A673 (cell line): ENCODE measurements at regions not wholly inside any gene's neighbourhood (a gene's known extent, or its start where the extent isn't known, plus 50 kb on each side); places are given as distances from the start of the nearest gene placed in this dataset.

Experiments
- BruUV-seq: library from RNA; stranded (reverse); fragments of 400-500 nt; replicated peaks from 2 replicates; lab custom pipeline; 2021; lab: Mats Ljungman, UMichigan
- CTCF ChIA-PET: fragments of 300-600 bp; sonication (Branson Sonifier 250); formaldehyde crosslinking; loops from one replicate; lab custom pipeline; 2022; ENCODE audit warnings: antibody characterized with exemption; lab: Charles Lee
- POLR2A ChIA-PET: fragments of 300-600 bp; sonication (Branson Sonifier 250); formaldehyde crosslinking; loops from one replicate; lab custom pipeline; 2022; ENCODE audit warnings: antibody characterized with exemption; ENCODE audit not compliant: low non-redundant PET; lab: Charles Lee
- DNase-seq: peaks from one replicate; pipeline ENCODE4 v3.0.0-alpha.2; 2015; ENCODE audit warnings: low spot score
- H3K27ac ChIP-seq: fragments of 200-600 bp; sonication (generic); 2 replicates; pipeline ENCODE4 v1.5.1; 2016; ENCODE audit warnings: mixed run types, low read depth, mild to moderate bottlenecking, mixed read lengths, antibody characterized with exemption, low read length; ENCODE audit not compliant: poor library complexity, severe bottlenecking
- H3K27me3 ChIP-seq: fragments of 200-600 bp; sonication (generic); replicated peaks from 2 replicates; pipeline ENCODE4 v1.6.1; 2017; ENCODE audit warnings: mixed run types, low read depth, mild to moderate bottlenecking, mixed read lengths, antibody characterized with exemption, low read length; ENCODE audit not compliant: insufficient read depth, poor library complexity
- H3K36me3 ChIP-seq: fragments of 200-600 bp; sonication (generic); 2 replicates; pipeline ENCODE4 v1.6.1; 2016; ENCODE audit warnings: mixed run types, mild to moderate bottlenecking, mixed read lengths, antibody characterized with exemption, low read length; ENCODE audit not compliant: insufficient read depth, poor library complexity, severe bottlenecking
- H3K4me1 ChIP-seq: fragments of 200-600 bp; sonication (generic); 2 replicates; pipeline ENCODE4 v1.6.1; 2017; ENCODE audit warnings: mixed run types, mild to moderate bottlenecking, mixed read lengths, antibody characterized with exemption, low read length; ENCODE audit not compliant: insufficient read depth, poor library complexity, severe bottlenecking
- H3K4me3 ChIP-seq: fragments of 200-600 bp; sonication (generic); 2 replicates; pipeline ENCODE4 v1.5.1; 2016; ENCODE audit warnings: low read depth, mixed run types, mild to moderate bottlenecking, mixed read lengths, low read length; ENCODE audit not compliant: poor library complexity, severe bottlenecking
- H3K9me3 ChIP-seq: fragments of 200-600 bp; sonication (generic); 2 replicates; pipeline ENCODE4 v1.6.1; 2016; ENCODE audit warnings: mixed run types, low read depth, mild to moderate bottlenecking, mixed read lengths, antibody characterized with exemption, low read length; ENCODE audit not compliant: poor library complexity, severe bottlenecking
- CTCF ChIP-seq: fragments of 300-800, 200-600 bp; sonication (generic); conservative IDR thresholded peaks from 2 replicates; pipeline ENCODE4 v1.5.1; 2017; ENCODE audit warnings: low read depth, mild to moderate bottlenecking, antibody characterized with exemption, low read length, moderate library complexity, mixed read lengths
- EZH2 ChIP-seq: fragments of 200-600 bp; sonication (generic); IDR thresholded peaks from 2 replicates; pipeline ENCODE4 v1.6.1; 2017; ENCODE audit warnings: borderline replicate concordance, low read depth, mild to moderate bottlenecking, mixed read lengths, antibody characterized with exemption, low read length; ENCODE audit not compliant: poor library complexity, severe bottlenecking
- intact Hi-C: fragments of 100-400 bp; cut with micrococcal nuclease; formaldehyde crosslinking; loops from one replicate; pipeline ENCODE4 v1.10.0; 2022; ENCODE audit not compliant: unreplicated experiment

GRCh38 chr9:75672478-75672877 is 218.0 kb upstream of the PCSK5 start:
- BruUV-seq = no TSS peak
- no peaks in the 10 kb centered on the region for H3K36me3 ChIP-seq
- intact Hi-C loops = no loop called here
- no peak for TF ChIP-seq EZH2
- TF ChIP-seq CTCF = no peak
- H3K4me1 ChIP-seq = no peaks in the 10 kb centered on the region
- no peak overlapping the region for H3K27ac ChIP-seq
- no peak for DNase-seq
- peaks cover 7% of the 10 kb centered on the region for H3K9me3 ChIP-seq
- CTCF ChIA-PET = no interaction called here
- no peak overlapping the region for H3K4me3 ChIP-seq
- POLR2A ChIA-PET = no interaction called here
- no peaks in the 10 kb centered on the region for H3K27me3 ChIP-seq

GRCh38 chr9:75683591-75683990 is 206.9 kb upstream of the PCSK5 start:
- no peak for TF ChIP-seq EZH2
- TF ChIP-seq CTCF = no peak
- DNase-seq = no peak
- ChIA-PET POLR2A (no interaction called here), CTCF (no interaction called here)
- Histone ChIP-seq H3K27me3 (no peaks in the 10 kb centered on the region), H3K9me3 (no peaks in the 10 kb centered on the region), H3K27ac (no peak overlapping the region), H3K36me3 (no peaks in the 10 kb centered on the region), H3K4me1 (no peaks in the 10 kb centered on the region), H3K4me3 (no peak overlapping the region)
- BruUV-seq = no TSS peak
- intact Hi-C loops = no loop called here

- H3K4me1 ChIP-seq = no peaks in the 10 kb centered on the region
- no peak for TF ChIP-seq CTCF
- no peak for TF ChIP-seq EZH2
- no peak overlapping the region for H3K27ac ChIP-seq
- POLR2A ChIA-PET = no interaction called here
- no peaks in the 10 kb centered on the region for H3K36me3 ChIP-seq
- no peaks in the 10 kb centered on the region for H3K27me3 ChIP-seq
- intact Hi-C loops = no loop called here
- H3K4me3 ChIP-seq = no peak overlapping the region
- no peak for DNase-seq
- no peaks in the 10 kb centered on the region for H3K9me3 ChIP-seq
- CTCF ChIA-PET = no interaction called here
- no TSS peak for BruUV-seq
Measured at GRCh38 chr9:75685062-75685461, 205.4 kb upstream of the PCSK5 start.
